GM12878 (cell line): ENCODE measurements at regions not wholly inside any gene's neighbourhood (a gene's known extent, or its start where the extent isn't known, plus 50 kb on each side); places are given as distances from the start of the nearest gene placed in this dataset.

Experiments
- ATAC-seq: fragments of 200-7000 bp; cut with Tn5 transposase; 3 replicates; pipeline ENCODE4 v1.9.1; 2020; ENCODE audit warnings: mild to moderate bottlenecking, moderate library complexity
- BruUV-seq: library from RNA; stranded (reverse); fragments of 400-500 nt; replicated peaks from 2 replicates; lab custom pipeline; 2021; lab: Mats Ljungman, UMichigan
- CTCF ChIA-PET: fragments of 300-600 bp; sonication (Branson Sonifier 250); formaldehyde crosslinking; extraction: SDS; loops from one replicate; lab custom pipeline; 2021; ENCODE audit warnings: inconsistent platforms; lab: Yijun Ruan, JAX
- POLR2A ChIA-PET: fragments of 350-600 bp; formaldehyde crosslinking; extraction: SDS; loops from one replicate; lab custom pipeline; 2021; ENCODE audit warnings: inconsistent platforms; lab: Charles Lee
- RAD21 ChIA-PET: fragments of 300-600 bp; sonication (Branson Sonifier 250); formaldehyde crosslinking; loops from one replicate; lab custom pipeline; 2023; ENCODE audit warnings: antibody characterized with exemption; ENCODE audit not compliant: unreplicated experiment; lab: Charles Lee
- SMC1A ChIA-PET: fragments of 300-600 bp; sonication (Branson Sonifier 250); formaldehyde crosslinking; loops from one replicate; lab custom pipeline; 2023; ENCODE audit not compliant: unreplicated experiment, uncharacterized antibody; lab: Charles Lee
- DNase-seq: peaks from one replicate; pipeline ENCODE4 v3.0.0-alpha.2; 2011; ENCODE audit warnings: low read depth, low spot score
- FAIRE-seq: peaks from 3 replicates; lab custom pipeline; 2011; peaks lifted over from hg19 to GRCh38; lab: Jason Lieb, UNC
- H2AFZ ChIP-seq: 2 replicates; pipeline ENCODE4 v1.6.0; 2011; ENCODE audit warnings: low read depth, low read length, control low read depth; ENCODE audit not compliant: control insufficient read depth
- H3K27ac ChIP-seq: 2 replicates; pipeline ENCODE4 v1.5.1; 2011; ENCODE audit warnings: control low read depth; ENCODE audit not compliant: control insufficient read depth, insufficient read depth
- H3K27me3 ChIP-seq, 2 experiments: replicated peaks in 1 of 2; 2 replicates each; pipeline versions ENCODE4 v1.6.0 to v1.6.1; 2011; ENCODE audit warnings: low read length in 1 of 2; ENCODE audit not compliant: control insufficient read depth in 2 of 2, insufficient read depth in 2 of 2
- H3K36me3 ChIP-seq, 2 experiments: 2 replicates each; pipeline ENCODE4 v1.5.1; 2011; ENCODE audit warnings: low read length in 1 of 2; ENCODE audit not compliant: control insufficient read depth in 2 of 2, insufficient read depth in 2 of 2
- H3K4me1 ChIP-seq: 2 replicates; pipeline ENCODE4 v1.6.1; 2011; ENCODE audit warnings: mild to moderate bottlenecking, low read length, moderate library complexity, mixed read lengths; ENCODE audit not compliant: control insufficient read depth, insufficient read depth
- H3K4me2 ChIP-seq: 2 replicates; pipeline ENCODE4 v1.6.0; 2011; ENCODE audit warnings: control low read depth; ENCODE audit not compliant: control insufficient read depth, insufficient read depth
- H3K4me3 ChIP-seq: fragments of 200-600 bp; sonication (generic); 2 replicates; pipeline ENCODE4 v1.5.1; 2016
- H3K79me2 ChIP-seq: 2 replicates; pipeline ENCODE4 v1.6.0; 2011; ENCODE audit warnings: low read length; ENCODE audit not compliant: control insufficient read depth, insufficient read depth
- H3K9ac ChIP-seq: 2 replicates; pipeline ENCODE4 v1.8.0; 2011; ENCODE audit warnings: low read length, control low read depth, mixed read lengths; ENCODE audit not compliant: control insufficient read depth, insufficient read depth
- H3K9me3 ChIP-seq: replicated peaks from 3 replicates; pipeline ENCODE4 v1.5.1; 2011; ENCODE audit warnings: mild to moderate bottlenecking, low read length; ENCODE audit not compliant: control insufficient read depth, insufficient read depth
- H4K20me1 ChIP-seq: 2 replicates; pipeline ENCODE4 v1.6.0; 2011; ENCODE audit not compliant: control insufficient read depth, insufficient read depth
- ATF7 ChIP-seq: fragments of 450-650 bp; IDR thresholded peaks from 2 replicates; pipeline ENCODE4 v1.6.1; 2016; ENCODE audit warnings: low read depth, mild to moderate bottlenecking
- E4F1 ChIP-seq: fragments of 450-650 bp; IDR thresholded peaks from 2 replicates; pipeline ENCODE4 v1.6.1; 2018; ENCODE audit warnings: borderline replicate concordance, mild to moderate bottlenecking; ENCODE audit not compliant: partially characterized antibody
- ESRRA ChIP-seq: IDR thresholded peaks from 2 replicates; pipeline ENCODE4 v1.6.1; 2012; ENCODE audit warnings: mild to moderate bottlenecking, low read length, improper control_type of control experiment
- NFYA ChIP-seq: IDR thresholded peaks from 2 replicates; pipeline ENCODE4 v1.6.1; 2011; ENCODE audit warnings: low read depth, mild to moderate bottlenecking, low read length, improper control_type of control experiment, borderline replicate concordance
- NR2C2 ChIP-seq: IDR thresholded peaks from 2 replicates; pipeline ENCODE4 v1.6.1; 2011; ENCODE audit warnings: borderline replicate concordance, low read depth; ENCODE audit not compliant: control insufficient read depth, insufficient read length
- POLR2AphosphoS5 ChIP-seq: IDR thresholded peaks from 2 replicates; pipeline ENCODE4 v1.6.1; 2011; ENCODE audit warnings: mild to moderate bottlenecking, low read length, inconsistent platforms
- RAD21 ChIP-seq: IDR thresholded peaks from 2 replicates; pipeline ENCODE4 v1.6.1; 2011; ENCODE audit warnings: mild to moderate bottlenecking, low read depth, low read length, moderate library complexity; ENCODE audit not compliant: insufficient read depth
- USF1 ChIP-seq: IDR thresholded peaks from 2 replicates; pipeline ENCODE4 v1.6.1; 2011; ENCODE audit warnings: borderline replicate concordance, low read depth, mild to moderate bottlenecking, moderate library complexity, mixed read lengths, low read length; ENCODE audit not compliant: insufficient read depth; ENCODE audit errors: extremely low read length
- YBX1 ChIP-seq: fragments of 450-650 bp; IDR thresholded peaks from 2 replicates; pipeline ENCODE4 v1.6.1; 2016; ENCODE audit warnings: antibody characterized with exemption
- ZBTB4 ChIP-seq: fragments of 450-650 bp; formaldehyde crosslinking; IDR thresholded peaks from 2 replicates; pipeline ENCODE4 v1.4.0; 2022; ENCODE audit warnings: mild to moderate bottlenecking, moderate library complexity
- ZNF217 ChIP-seq: fragments of 450-650 bp; IDR thresholded peaks from 2 replicates; pipeline ENCODE4 v1.6.1; 2017; ENCODE audit warnings: antibody characterized with exemption, mild to moderate bottlenecking
- ZSCAN29 ChIP-seq: fragments of 450-650 bp; IDR thresholded peaks from 2 replicates; pipeline ENCODE4 v1.6.1; 2017; ENCODE audit warnings: mild to moderate bottlenecking, moderate library complexity
- WGBS: methylation state at CpG from one replicate; pipeline ENCODE4 v1.1.6; 2016; ENCODE audit warnings: low lambda C conversion rate; ENCODE audit not compliant: insufficient replicate concordance, insufficient coverage; ENCODE audit errors: missing lambda C conversion rate; 5-methylcytosine and 5-hydroxymethylcytosine counted together
- in situ Hi-C: fragments of 300-500 bp; cut with MboI; formaldehyde crosslinking; loops from 9 replicates; pipeline ENCODE4 v1.14.3; 2018; ENCODE audit warnings: mixed read lengths
- intact Hi-C: fragments of 100-400 bp; cut with micrococcal nuclease; formaldehyde crosslinking; loops from one replicate; pipeline ENCODE4 v1.14.2; 2022; ENCODE audit not compliant: unreplicated experiment

GRCh38 chr10:107986571-107986970 is 822.1 kb upstream of the SORCS1 start (continued):
- no peak for TF ChIP-seq RAD21

GRCh38 chr10:107984581-107984980 is 820.1 kb upstream of the SORCS1 start:
- H3K4me1 ChIP-seq: no peaks in the 10 kb centered on the region
- 47% methylated on average over 3 of the region's 3 CpGs for WGBS
- no peaks in the 10 kb centered on the region for H3K79me2 ChIP-seq
- no TSS peak for BruUV-seq
- in situ Hi-C loops: no loop called here
- no peaks in the 10 kb centered on the region for H3K36me3 ChIP-seq
- ChIA-PET RAD21 (no interaction called here), POLR2A (no interaction called here), CTCF (no interaction called here), SMC1A (no interaction called here)
- no peaks in the 10 kb centered on the region for H4K20me1 ChIP-seq
- H3K9me3 ChIP-seq: no peaks in the 10 kb centered on the region
- H3K9ac ChIP-seq: no peak overlapping the region
- DNase-seq (no peak), FAIRE-seq (no peak), ATAC-seq (no peak)
- no peak overlapping the region for H2AFZ ChIP-seq
- no peaks in the 10 kb centered on the region for H3K27me3 ChIP-seq
- intact Hi-C loops: no loop called here
- no peak overlapping the region for H3K4me2 ChIP-seq
- H3K27ac ChIP-seq: no peak overlapping the region
- H3K4me3 ChIP-seq: no peak overlapping the region
- no peak for TF ChIP-seq YBX1
- no peak for TF ChIP-seq NFYA
- no peak for TF ChIP-seq ZSCAN29
- no peak for TF ChIP-seq ZBTB4 (CRISPR knock-in tag)
- TF ChIP-seq POLR2AphosphoS5: no peak
- no peak for TF ChIP-seq ZNF217
- no peak for TF ChIP-seq E4F1
- no peak for TF ChIP-seq ATF7
- no peak for TF ChIP-seq ESRRA
- no peak for TF ChIP-seq USF1
- no peak for TF ChIP-seq NR2C2
